Fibroblast of lung (primary cell): ENCODE measurements at regions not wholly inside any gene's neighbourhood (a gene's known extent, or its start where the extent isn't known, plus 50 kb on each side); places are given as distances from the start of the nearest gene placed in this dataset.

ENCODE experiments used
- CTCF ChIP-seq, 2 donors: IDR thresholded peaks in 1 of 2; conservative IDR thresholded peaks in 1 of 2; 1 replicate in 1 of 2; 2 replicates in 1 of 2; pipeline ENCODE4 v1.5.1; 2011 to 2012; ENCODE audit warnings: low read length in 2 of 2, control low read depth in 1 of 2, inconsistent platforms in 1 of 2, low read depth in 1 of 2, mild to moderate bottlenecking in 1 of 2
- EZH2 ChIP-seq: IDR thresholded peaks from 2 replicates; pipeline ENCODE4 v1.5.1; 2012; ENCODE audit warnings: low read length, control low read depth, mild to moderate bottlenecking; ENCODE audit errors: missing control alignments

- no peak for TF ChIP-seq CTCF (conservative IDR thresholded peaks at IDR 0.05 in 1 of 2, IDR thresholded peaks at IDR 0.05 in 1 of 2; ENCODE audit: low read depth in 1 of 2, low read length in 2 of 2)
- TF ChIP-seq EZH2, result no peak
Observed at GRCh38 chr11:33598426-33599069, 102.1 kb downstream of the C11orf91 start.
